Esophagus squamous epithelium (tissue), 5 donors: ENCODE measurements at regions not wholly inside any gene's neighbourhood (a gene's known extent, or its start where the extent isn't known, plus 50 kb on each side); places are given as distances from the start of the nearest gene placed in this dataset.

Experiments used
- DNase-seq: peaks from one replicate; lab custom pipeline; 2025; lab: John Stamatoyannopoulos, UW
- H3K27ac ChIP-seq, 4 donors: fragments of 200-600 bp; sonication (generic); one replicate each; pipeline ENCODE4 v1.5.1; 2016 to 2019; ENCODE audit warnings: mild to moderate bottlenecking in 1 of 4
- H3K27me3 ChIP-seq, 4 donors: fragments of 200-600 bp; sonication (generic); 1 replicate in 3 of 4; 2 replicates in 1 of 4; pipeline versions ENCODE4 v1.5.1 to v1.6.0; 2017 to 2021; ENCODE audit warnings: antibody characterized with exemption in 1 of 4
- H3K36me3 ChIP-seq, 3 donors: fragments of 200-600 bp; sonication (generic); one replicate each; pipeline ENCODE4 v1.5.1; 2016 to 2019
- H3K4me1 ChIP-seq, 3 donors: fragments of 200-600 bp; sonication (generic); one replicate each; pipeline ENCODE4 v1.5.1; 2017 to 2019
- H3K4me3 ChIP-seq, 4 donors: fragments of 200-600 bp; sonication (generic); 1 replicate in 3 of 4; 2 replicates in 1 of 4; pipeline ENCODE4 v1.5.1; 2016 to 2019; ENCODE audit warnings: mild to moderate bottlenecking in 2 of 4, moderate library complexity in 1 of 4
- H3K9me3 ChIP-seq, 3 donors: fragments of 200-600 bp; sonication (generic); one replicate each; pipeline ENCODE4 v1.5.1; 2016 to 2019
- POLR2A ChIP-seq, 4 donors: fragments of 450-650 bp; IDR thresholded peaks; one replicate each; pipeline ENCODE4 v1.6.1; 2017; ENCODE audit warnings: antibody characterized with exemption in 4 of 4, mild to moderate bottlenecking in 4 of 4, moderate library complexity in 3 of 4
- WGBS, 2 donors: methylation state at CpG; one replicate each; pipeline ENCODE4 v1.1.5; 2018; 5-methylcytosine and 5-hydroxymethylcytosine counted together
- intact Hi-C: fragments of 100-400 bp; cut with DNase I; formaldehyde crosslinking; loops from one replicate; pipeline ENCODE4 v1.15.0; 2022
- TF ChIP-seq, protein P1 (sequence below), 6 experiments: fragments of 450-650 bp in 4 of 6; fragments of 200-600 bp in 2 of 6; sonication (generic) in 2 of 6; IDR thresholded peaks; one replicate each; pipeline ENCODE4 v1.5.1; 2016 to 2019; ENCODE audit warnings: antibody characterized with exemption in 6 of 6, mild to moderate bottlenecking in 4 of 6, moderate library complexity in 4 of 6
- donor health status: DM: yes; HTN: yes; CAD: no.

DNA sequence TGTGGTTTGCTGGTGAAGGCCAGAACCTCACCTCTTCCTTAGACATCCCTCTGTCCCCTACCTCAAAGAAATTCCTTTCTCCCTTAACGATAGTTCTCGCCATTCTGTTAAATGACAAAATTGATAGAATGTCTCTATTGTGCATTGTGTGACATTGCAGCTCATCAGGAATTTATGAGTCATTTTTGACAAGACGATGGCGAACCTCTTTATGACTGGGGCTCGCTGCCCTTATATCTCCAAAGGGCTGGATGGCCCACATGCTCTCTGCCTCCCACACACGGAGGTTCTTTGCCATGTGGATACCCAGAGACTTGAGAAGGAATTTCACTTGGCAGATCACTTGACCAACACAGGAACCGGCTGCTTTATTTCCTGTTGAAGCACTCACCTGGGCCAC lies 66.8 kb upstream of the RPS6KA2 start:
- H3K4me3 ChIP-seq = no peak overlapping the region
- no peak for TF ChIP-seq POLR2A (IDR thresholded peaks at IDR 0.05)
- TF ChIP-seq, protein P1, sequence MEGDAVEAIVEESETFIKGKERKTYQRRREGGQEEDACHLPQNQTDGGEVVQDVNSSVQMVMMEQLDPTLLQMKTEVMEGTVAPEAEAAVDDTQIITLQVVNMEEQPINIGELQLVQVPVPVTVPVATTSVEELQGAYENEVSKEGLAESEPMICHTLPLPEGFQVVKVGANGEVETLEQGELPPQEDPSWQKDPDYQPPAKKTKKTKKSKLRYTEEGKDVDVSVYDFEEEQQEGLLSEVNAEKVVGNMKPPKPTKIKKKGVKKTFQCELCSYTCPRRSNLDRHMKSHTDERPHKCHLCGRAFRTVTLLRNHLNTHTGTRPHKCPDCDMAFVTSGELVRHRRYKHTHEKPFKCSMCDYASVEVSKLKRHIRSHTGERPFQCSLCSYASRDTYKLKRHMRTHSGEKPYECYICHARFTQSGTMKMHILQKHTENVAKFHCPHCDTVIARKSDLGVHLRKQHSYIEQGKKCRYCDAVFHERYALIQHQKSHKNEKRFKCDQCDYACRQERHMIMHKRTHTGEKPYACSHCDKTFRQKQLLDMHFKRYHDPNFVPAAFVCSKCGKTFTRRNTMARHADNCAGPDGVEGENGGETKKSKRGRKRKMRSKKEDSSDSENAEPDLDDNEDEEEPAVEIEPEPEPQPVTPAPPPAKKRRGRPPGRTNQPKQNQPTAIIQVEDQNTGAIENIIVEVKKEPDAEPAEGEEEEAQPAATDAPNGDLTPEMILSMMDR (IDR thresholded peaks at IDR 0.05) = no peak
- H3K27me3 ChIP-seq = peaks cover 0 to 14% (median 0%) of the 10 kb centered on the region in 4 donors
- peaks cover 0 to 9% (median 0%) of the 10 kb centered on the region in 3 donors for H3K4me1 ChIP-seq
- H3K9me3 ChIP-seq = no peaks in the 10 kb centered on the region
- H3K27ac ChIP-seq = no peak overlapping the region
- DNase-seq = no peak
- intact Hi-C loops = no loop called here
- H3K36me3 ChIP-seq = no peaks in the 10 kb centered on the region
- 83 to 94% methylated on average over 7 of the region's 7 CpGs for WGBS, 2 donors

DNA sequence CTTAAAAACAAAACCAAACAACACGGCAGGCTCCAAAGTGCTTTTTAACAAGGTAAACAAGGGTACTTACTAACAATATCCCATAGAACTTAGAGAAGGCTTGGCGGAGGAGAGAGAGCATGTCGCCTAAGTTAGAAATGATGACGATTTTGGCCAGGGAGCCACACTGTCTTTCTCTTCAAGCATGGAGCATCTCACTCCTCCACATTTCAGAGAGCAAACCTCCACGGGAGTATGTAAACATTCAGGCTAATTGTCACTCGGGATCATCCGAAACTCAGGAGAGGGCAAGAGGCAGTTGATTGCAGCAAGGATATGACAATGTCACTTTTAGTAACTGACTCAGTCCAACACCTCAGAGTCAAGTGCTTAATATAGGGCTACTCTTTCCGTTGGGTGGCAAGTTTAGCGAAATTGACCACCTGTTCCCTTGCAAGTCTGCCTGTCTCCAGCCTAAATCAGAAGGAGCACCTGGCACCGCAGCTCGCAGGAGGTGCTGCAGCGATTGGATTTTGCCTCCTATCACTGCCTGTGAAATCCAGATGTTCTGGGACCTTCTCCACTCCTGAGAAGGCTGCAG lies 65.8 kb upstream of the RPS6KA2 start:
- intact Hi-C loops = no loop called here
- Histone ChIP-seq H3K4me3 (no peak overlapping the region), H3K36me3 (no peaks in the 10 kb centered on the region), H3K4me1 (peaks cover 0 to 9% (median 0%) of the 10 kb centered on the region in 3 donors), H3K27ac (no peak overlapping the region), H3K9me3 (no peaks in the 10 kb centered on the region), H3K27me3 (peaks cover 0 to 22% (median 0%) of the 10 kb centered on the region in 4 donors)
- DNase-seq = no peak
- 82 to 90% methylated on average over 11 to 12 of the region's 12 CpGs for WGBS, 2 donors
- TF ChIP-seq, protein P1 (IDR thresholded peaks at IDR 0.05) = no peak
- no peak for TF ChIP-seq POLR2A (IDR thresholded peaks at IDR 0.05)

DNA sequence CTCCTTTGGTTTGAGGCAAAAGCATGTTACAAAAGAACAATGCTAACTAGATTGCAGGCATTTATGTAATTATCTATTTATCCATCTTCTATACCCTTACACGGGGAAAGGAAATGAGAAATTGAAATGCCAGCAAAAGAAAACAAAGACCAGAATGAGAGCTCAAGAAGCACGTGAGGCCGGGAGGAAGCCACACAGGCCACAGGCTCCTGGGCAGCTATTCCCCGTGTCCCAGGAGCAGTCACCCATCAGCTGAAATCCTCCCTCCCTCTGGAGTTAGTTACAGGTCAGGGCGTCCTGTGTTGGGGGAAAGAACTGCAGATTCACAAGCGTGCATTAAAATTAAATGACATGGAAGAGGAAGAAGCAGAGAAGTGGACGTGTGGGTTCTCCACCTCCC lies 64.7 kb upstream of the RPS6KA2 start:
- no peak overlapping the region for H3K4me3 ChIP-seq
- peaks cover 0 to 28% (median 0%) of the 10 kb centered on the region in 4 donors for H3K27me3 ChIP-seq
- intact Hi-C loops = no loop called here
- H3K36me3 ChIP-seq = no peaks in the 10 kb centered on the region
- H3K4me1 ChIP-seq = peaks cover 0 to 9% (median 0%) of the 10 kb centered on the region in 3 donors
- no peaks in the 10 kb centered on the region for H3K9me3 ChIP-seq
- H3K27ac ChIP-seq = no peak overlapping the region
- 48 to 62% methylated on average over 7 of the region's 7 CpGs for WGBS, 2 donors
- no peak for DNase-seq
- TF ChIP-seq POLR2A (IDR thresholded peaks at IDR 0.05) = no peak
- TF ChIP-seq, protein P1 (IDR thresholded peaks at IDR 0.05) = no peak

DNA sequence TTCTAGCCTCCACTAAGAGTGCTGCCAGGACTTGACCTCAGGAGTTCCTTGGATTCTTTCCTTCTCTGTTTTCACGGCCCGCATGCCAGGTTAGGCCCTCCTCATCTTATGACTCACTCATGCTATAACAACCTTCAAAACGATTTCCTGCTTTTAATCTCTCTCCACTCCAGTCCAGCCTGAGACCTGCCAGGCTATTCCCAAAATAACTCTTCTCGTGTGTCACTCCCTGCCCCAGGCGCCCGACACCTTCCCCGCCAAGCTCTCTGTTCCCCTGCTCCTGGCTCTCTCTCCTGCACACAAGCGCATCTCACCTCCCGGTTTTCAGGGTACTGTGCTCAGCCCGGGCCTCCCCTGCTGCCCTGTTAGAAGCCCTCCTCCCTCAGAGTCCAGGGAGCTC lies 64.1 kb upstream of the RPS6KA2 start:
- no peak for DNase-seq
- WGBS, 2 donors = 31 to 42% methylated on average over 10 of the region's 10 CpGs
- no peak overlapping the region for H3K27ac ChIP-seq
- intact Hi-C loops = no loop called here
- H3K36me3 ChIP-seq = no peaks in the 10 kb centered on the region
- no peaks in the 10 kb centered on the region for H3K9me3 ChIP-seq
- peaks cover 0 to 32% (median 0%) of the 10 kb centered on the region in 4 donors for H3K27me3 ChIP-seq
- H3K4me3 ChIP-seq = no peak overlapping the region
- H3K4me1 ChIP-seq = peaks cover 0 to 9% (median 0%) of the 10 kb centered on the region in 3 donors
- TF ChIP-seq POLR2A (IDR thresholded peaks at IDR 0.05) = no peak
- TF ChIP-seq, protein P1 (IDR thresholded peaks at IDR 0.05) = no peak

DNA sequence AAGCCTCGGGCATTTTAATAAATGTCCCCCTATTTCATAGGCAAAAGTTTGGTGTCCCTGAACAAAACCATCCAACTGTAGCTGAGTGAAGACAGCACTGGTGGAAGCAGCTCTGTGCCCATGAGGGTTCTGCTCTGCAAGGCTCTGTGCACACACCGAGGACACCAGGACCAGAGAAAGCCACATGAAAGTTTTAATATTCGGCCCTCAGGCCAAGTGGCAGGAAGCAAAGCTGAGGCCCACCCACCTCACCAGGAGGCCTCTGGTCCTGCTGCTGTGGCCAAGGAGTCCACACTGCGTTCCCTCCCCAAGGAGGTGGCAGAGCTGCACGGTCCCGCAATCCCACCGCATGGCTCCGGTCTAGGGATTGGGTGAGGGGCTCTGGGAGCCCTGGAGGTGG lies 62.6 kb upstream of the RPS6KA2 start:
- Histone ChIP-seq H3K27me3 (peaks cover 0 to 32% (median 0%) of the 10 kb centered on the region in 4 donors), H3K36me3 (no peaks in the 10 kb centered on the region), H3K4me3 (no peak overlapping the region), H3K27ac (no peak overlapping the region), H3K9me3 (no peaks in the 10 kb centered on the region), H3K4me1 (peaks cover 0 to 9% (median 0%) of the 10 kb centered on the region in 3 donors)
- WGBS, 2 donors = 97% methylated on average over 5 of the region's 8 CpGs; no CpG with 5 or more reads in 1 of the 2 donors
- no peak for TF ChIP-seq POLR2A (IDR thresholded peaks at IDR 0.05)
- TF ChIP-seq, protein P1 (IDR thresholded peaks at IDR 0.05) = no peak
- intact Hi-C loops = no loop called here
- no peak for DNase-seq
